GM18951 (cell line): ENCODE measurements at regions not wholly inside any gene's neighbourhood (a gene's known extent, or its start where the extent isn't known, plus 50 kb on each side); places are given as distances from the start of the nearest gene placed in this dataset.

Experiments used
- POLR2A ChIP-seq: IDR thresholded peaks from 4 replicates; pipeline ENCODE4 v1.6.1; 2011; ENCODE audit warnings: mild to moderate bottlenecking; ENCODE audit not compliant: insufficient read length, insufficient read depth; ENCODE audit errors: extremely low read depth
- in situ Hi-C: fragments of 300-500 bp; cut with MboI; formaldehyde crosslinking; loops from one replicate; pipeline ENCODE4 v1.12.0; 2022; ENCODE audit warnings: low sequenced_read_pairs, mixed read lengths, inconsistent platforms; ENCODE audit not compliant: unreplicated experiment

- in situ Hi-C loops = no loop called here
- no peak for TF ChIP-seq POLR2A
Observed at GRCh38 chr12:47422611-47423010, 283.2 kb downstream of the RPAP3 start.

GRCh38 chr12:47419497-47419896 is 286.3 kb downstream of the RPAP3 start:
- in situ Hi-C loops = no loop called here
- TF ChIP-seq POLR2A = no peak

- in situ Hi-C loops = no loop called here
Observed at GRCh38 chr12:47417955-47418354, 287.9 kb downstream of the RPAP3 start.

GRCh38 chr12:47417121-47417520 is 288.7 kb downstream of the RPAP3 start:
- in situ Hi-C loops = no loop called here
- TF ChIP-seq POLR2A = no peak

More at GRCh38 chr12:47417955-47418354, 287.9 kb downstream of the RPAP3 start:
- no peak for TF ChIP-seq POLR2A

- in situ Hi-C loops = no loop called here
- TF ChIP-seq POLR2A = no peak
Observed at GRCh38 chr12:47415054-47415453, 290.8 kb downstream of the RPAP3 start.

GRCh38 chr12:47414511-47414910 is 291.3 kb downstream of the RPAP3 start:
- TF ChIP-seq POLR2A = no peak
- in situ Hi-C loops = no loop called here

- in situ Hi-C loops = no loop called here
- no peak for TF ChIP-seq POLR2A
Observed at GRCh38 chr12:47413806-47414205, 292.0 kb downstream of the RPAP3 start.

GRCh38 chr12:47412601-47413236 is 293.1 kb downstream of the RPAP3 start:
- in situ Hi-C loops = no loop called here
- TF ChIP-seq POLR2A = no peak

- TF ChIP-seq POLR2A = no peak
- in situ Hi-C loops = no loop called here
Observed at GRCh38 chr12:47411966-47412365, 293.9 kb downstream of the RPAP3 start.

GRCh38 chr12:47410862-47411261 is 295.0 kb downstream of the RPAP3 start:
- TF ChIP-seq POLR2A = no peak
- in situ Hi-C loops = no loop called here

GRCh38 chr12:47410383-47410782 is 295.4 kb downstream of the RPAP3 start:
- TF ChIP-seq POLR2A = no peak

GRCh38 chr12:47409310-47409987 is 296.4 kb downstream of the RPAP3 start:
- in situ Hi-C loops = no loop called here

More at GRCh38 chr12:47410383-47410782, 295.4 kb downstream of the RPAP3 start:
- in situ Hi-C loops = no loop called here

GRCh38 chr12:47408171-47408871 is 297.5 kb downstream of the RPAP3 start:
- TF ChIP-seq POLR2A = no peak
- in situ Hi-C loops = no loop called here

More at GRCh38 chr12:47409310-47409987, 296.4 kb downstream of the RPAP3 start:
- TF ChIP-seq POLR2A = no peak
